ENCODE measurements at regions not wholly inside any gene's neighbourhood (a gene's known extent, or its start where the extent isn't known, plus 50 kb on each side); places are given as distances from the start of the nearest gene placed in this dataset.
A peak's percentile ranks its signal among the peaks of the same experiment; 100 is the strongest.

- TF ChIP-seq CTCF (IDR thresholded peaks at IDR 0.05; ENCODE audit: low read length, missing control alignments): no peak
- DNase-seq (ENCODE audit: low read depth): peak; percentile 96
- H3K4me3 ChIP-seq (replicated peaks; ENCODE audit: low read depth, low read length): no peak overlapping the region
Observed at GRCh38 chr3:30342318-30343060, 263.9 kb upstream of the TGFBR2 start.

- H3K4me3 ChIP-seq (replicated peaks; ENCODE audit: low read depth, low read length): no peak overlapping the region
- no peak for TF ChIP-seq CTCF (IDR thresholded peaks at IDR 0.05; ENCODE audit: low read length, missing control alignments)
- peak; percentile 39 for DNase-seq (ENCODE audit: low read depth)
Observed at GRCh38 chr3:30343067-30343831, 263.2 kb upstream of the TGFBR2 start.

GRCh38 chr3:30343861-30344260 is 262.5 kb upstream of the TGFBR2 start:
- no peak overlapping the region for H3K4me3 ChIP-seq (replicated peaks; ENCODE audit: low read depth, low read length)
- no peak for TF ChIP-seq CTCF (IDR thresholded peaks at IDR 0.05; ENCODE audit: low read length, missing control alignments)
- DNase-seq (ENCODE audit: low read depth): peak; percentile 33

- TF ChIP-seq CTCF (IDR thresholded peaks at IDR 0.05; ENCODE audit: low read length, missing control alignments): no peak
- no peak overlapping the region for H3K4me3 ChIP-seq (replicated peaks; ENCODE audit: low read depth, low read length)
- DNase-seq (ENCODE audit: low read depth): no peak
Observed at GRCh38 chr3:30344288-30344687, 262.1 kb upstream of the TGFBR2 start.

GRCh38 chr3:30346933-30347320 is 259.5 kb upstream of the TGFBR2 start:
- no peak for DNase-seq (ENCODE audit: low read depth)
- no peak overlapping the region for H3K4me3 ChIP-seq (replicated peaks; ENCODE audit: low read depth, low read length)
- no peak for TF ChIP-seq CTCF (IDR thresholded peaks at IDR 0.05; ENCODE audit: low read length, missing control alignments)

- no peak overlapping the region for H3K4me3 ChIP-seq (replicated peaks; ENCODE audit: low read depth, low read length)
- TF ChIP-seq CTCF (IDR thresholded peaks at IDR 0.05; ENCODE audit: low read length, missing control alignments): no peak
- DNase-seq (ENCODE audit: low read depth): peak; percentile 84
Observed at GRCh38 chr3:30347679-30348216, 258.7 kb upstream of the TGFBR2 start.
